Lower leg skin (tissue), 3 donors: ENCODE measurements at regions not wholly inside any gene's neighbourhood (a gene's known extent, or its start where the extent isn't known, plus 50 kb on each side); places are given as distances from the start of the nearest gene placed in this dataset.

ENCODE experiments used
- CTCF ChIP-seq, 3 donors: fragments of 450-650 bp; IDR thresholded peaks; one replicate each; pipeline ENCODE4 v1.5.1; 2016; ENCODE audit warnings: antibody characterized with exemption in 3 of 3, mild to moderate bottlenecking in 3 of 3, moderate library complexity in 2 of 3
- POLR2A ChIP-seq, 2 donors: fragments of 450-650 bp; IDR thresholded peaks; one replicate each; pipeline ENCODE4 v1.6.1; 2016 to 2017; ENCODE audit warnings: antibody characterized with exemption in 2 of 2, mild to moderate bottlenecking in 1 of 2, moderate library complexity in 1 of 2

DNA sequence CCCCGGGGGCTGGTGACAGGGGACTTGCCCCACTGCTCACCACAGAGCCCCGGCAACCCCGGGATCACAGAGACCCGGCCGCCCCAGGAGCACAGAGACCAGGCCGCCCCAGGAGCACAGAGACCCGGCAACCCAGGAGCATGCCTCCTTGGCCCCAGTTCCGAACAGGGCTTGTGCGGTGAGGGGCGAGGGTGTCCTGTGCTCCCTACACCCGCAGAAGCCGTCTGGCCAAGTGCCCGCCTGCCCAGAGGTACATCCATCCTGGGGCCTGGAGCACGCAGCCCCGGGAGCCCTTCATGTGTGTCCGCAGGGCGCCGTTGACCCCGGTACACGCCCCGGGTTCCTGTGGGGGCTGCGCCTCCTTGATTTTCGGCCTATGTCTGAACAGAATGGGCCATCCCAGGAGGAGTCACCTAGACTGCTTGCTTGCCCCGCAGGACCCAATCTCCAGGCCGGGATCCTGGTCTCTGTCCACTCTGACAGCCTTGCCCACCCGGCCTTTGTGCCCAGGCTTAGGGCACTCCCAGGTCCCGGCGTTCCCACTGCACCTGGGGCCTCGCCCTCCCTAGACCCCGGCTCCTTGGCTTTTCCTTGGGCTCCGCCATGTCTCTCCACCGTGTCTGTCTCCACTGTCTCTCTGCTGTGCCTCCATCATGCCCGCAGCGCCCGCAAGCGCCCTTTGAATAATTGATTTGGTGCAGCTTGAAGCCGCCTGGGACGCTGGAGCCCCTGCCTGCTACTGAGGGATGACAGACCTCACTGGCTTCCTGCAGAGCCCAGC is 219.8 kb downstream of the ERMARD start:
- TF ChIP-seq POLR2A (IDR thresholded peaks at IDR 0.05), result no peak
- TF ChIP-seq CTCF (IDR thresholded peaks at IDR 0.05), result no peak
